BE2C (cell line): ENCODE measurements at regions not wholly inside any gene's neighbourhood (a gene's known extent, or its start where the extent isn't known, plus 50 kb on each side); places are given as distances from the start of the nearest gene placed in this dataset.

ENCODE experiments used
- DNase-seq: peaks from one replicate; pipeline ENCODE4 v3.0.0-alpha.2; 2020
- H3K27me3 ChIP-seq: fragments of 250-450 bp; sonication (Bioruptor Pico); 2 replicates; pipeline ENCODE4 v1.5.1; 2020; ENCODE audit warnings: mild to moderate bottlenecking
- H3K36me3 ChIP-seq: fragments of 250-450 bp; sonication (Bioruptor Pico); 2 replicates; pipeline ENCODE4 v1.5.1; 2020; ENCODE audit warnings: mild to moderate bottlenecking
- H3K4me1 ChIP-seq: fragments of 250-450 bp; sonication (Bioruptor Pico); 2 replicates; pipeline ENCODE4 v1.5.1; 2020
- H3K4me3 ChIP-seq: 2 replicates; pipeline ENCODE4 v1.5.1; 2011; ENCODE audit warnings: low read depth, low read length
- H3K9me3 ChIP-seq: fragments of 250-450 bp; sonication (Bioruptor Pico); 2 replicates; pipeline ENCODE4 v1.5.1; 2020
- TF ChIP-seq, protein P1 (sequence below): IDR thresholded peaks from 2 replicates; pipeline ENCODE4 v1.5.1; 2012; ENCODE audit warnings: mild to moderate bottlenecking, low read depth, low read length

- Histone ChIP-seq H3K4me1 (peaks cover 34% of the 10 kb centered on the region), H3K27me3 (no peaks in the 10 kb centered on the region), H3K36me3 (no peaks in the 10 kb centered on the region), H3K9me3 (no peaks in the 10 kb centered on the region), H3K4me3 (peak overlapping the region; percentile 8; the same call in 1 of the 2 replicates)
- peak; percentile 86 for DNase-seq
- TF ChIP-seq, protein P1, sequence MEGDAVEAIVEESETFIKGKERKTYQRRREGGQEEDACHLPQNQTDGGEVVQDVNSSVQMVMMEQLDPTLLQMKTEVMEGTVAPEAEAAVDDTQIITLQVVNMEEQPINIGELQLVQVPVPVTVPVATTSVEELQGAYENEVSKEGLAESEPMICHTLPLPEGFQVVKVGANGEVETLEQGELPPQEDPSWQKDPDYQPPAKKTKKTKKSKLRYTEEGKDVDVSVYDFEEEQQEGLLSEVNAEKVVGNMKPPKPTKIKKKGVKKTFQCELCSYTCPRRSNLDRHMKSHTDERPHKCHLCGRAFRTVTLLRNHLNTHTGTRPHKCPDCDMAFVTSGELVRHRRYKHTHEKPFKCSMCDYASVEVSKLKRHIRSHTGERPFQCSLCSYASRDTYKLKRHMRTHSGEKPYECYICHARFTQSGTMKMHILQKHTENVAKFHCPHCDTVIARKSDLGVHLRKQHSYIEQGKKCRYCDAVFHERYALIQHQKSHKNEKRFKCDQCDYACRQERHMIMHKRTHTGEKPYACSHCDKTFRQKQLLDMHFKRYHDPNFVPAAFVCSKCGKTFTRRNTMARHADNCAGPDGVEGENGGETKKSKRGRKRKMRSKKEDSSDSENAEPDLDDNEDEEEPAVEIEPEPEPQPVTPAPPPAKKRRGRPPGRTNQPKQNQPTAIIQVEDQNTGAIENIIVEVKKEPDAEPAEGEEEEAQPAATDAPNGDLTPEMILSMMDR: no peak
Measured at GRCh38 chr5:137567226-137567625, 68.1 kb upstream of the SPOCK1 start.

GRCh38 chr5:137566780-137567179 lies 67.7 kb upstream of the SPOCK1 start:
- H3K36me3 ChIP-seq: no peaks in the 10 kb centered on the region
- TF ChIP-seq, protein P1: no peak
- peaks cover 34% of the 10 kb centered on the region for H3K4me1 ChIP-seq
- H3K4me3 ChIP-seq: peak overlapping the region; percentile 8; the same call in 1 of the 2 replicates
- no peaks in the 10 kb centered on the region for H3K27me3 ChIP-seq
- peak; percentile 55 for DNase-seq
- no peaks in the 10 kb centered on the region for H3K9me3 ChIP-seq

DNA sequence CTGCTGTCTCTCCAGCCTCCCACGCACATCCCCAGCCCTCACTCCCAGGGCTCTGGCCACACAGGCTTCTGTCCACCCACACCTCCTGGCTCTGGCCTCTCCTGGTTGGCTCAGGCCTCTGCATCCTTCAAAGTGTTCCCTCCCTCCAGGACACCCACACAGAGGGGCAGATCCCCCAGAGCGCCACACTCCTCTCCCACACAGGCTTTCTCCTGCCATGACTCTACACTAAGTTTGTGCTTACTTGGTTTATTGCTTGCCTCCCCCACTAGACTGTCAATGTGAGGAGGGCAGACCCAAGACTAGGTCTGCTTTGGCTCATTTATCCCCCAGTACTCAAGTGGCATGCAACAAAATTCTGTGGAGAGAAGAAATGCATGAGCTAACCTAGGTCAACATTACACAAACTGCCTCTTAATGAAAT lies 67.0 kb upstream of the SPOCK1 start:
- DNase-seq: peak; percentile 32
- Histone ChIP-seq H3K4me3 (no peak overlapping the region), H3K9me3 (no peaks in the 10 kb centered on the region), H3K4me1 (peaks cover 34% of the 10 kb centered on the region), H3K36me3 (no peaks in the 10 kb centered on the region), H3K27me3 (no peaks in the 10 kb centered on the region)
- TF ChIP-seq, protein P1: no peak

DNA sequence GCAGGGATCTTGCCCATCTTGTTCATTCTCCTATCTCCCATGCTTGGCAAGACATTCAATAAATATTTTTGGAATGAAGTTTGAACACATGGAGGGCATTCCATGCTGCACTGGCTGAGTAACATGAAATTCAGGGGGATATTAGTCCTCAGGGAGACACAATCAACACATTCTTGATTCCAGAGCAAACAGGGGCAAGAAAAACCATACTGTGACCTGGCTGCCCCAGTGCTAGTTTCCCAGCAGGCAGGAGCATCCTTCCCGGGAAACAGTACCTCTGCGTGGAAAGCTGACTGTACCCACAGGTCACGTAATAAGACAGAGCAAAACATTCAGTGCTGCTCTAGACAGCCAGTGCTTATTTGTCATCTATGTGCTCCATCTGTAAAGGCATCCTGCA lies 66.3 kb upstream of the SPOCK1 start:
- no peaks in the 10 kb centered on the region for H3K9me3 ChIP-seq
- no peak overlapping the region for H3K4me3 ChIP-seq
- no peaks in the 10 kb centered on the region for H3K36me3 ChIP-seq
- H3K4me1 ChIP-seq: peaks cover 34% of the 10 kb centered on the region
- DNase-seq: no peak
- TF ChIP-seq, protein P1: no peak
- H3K27me3 ChIP-seq: no peaks in the 10 kb centered on the region

DNA sequence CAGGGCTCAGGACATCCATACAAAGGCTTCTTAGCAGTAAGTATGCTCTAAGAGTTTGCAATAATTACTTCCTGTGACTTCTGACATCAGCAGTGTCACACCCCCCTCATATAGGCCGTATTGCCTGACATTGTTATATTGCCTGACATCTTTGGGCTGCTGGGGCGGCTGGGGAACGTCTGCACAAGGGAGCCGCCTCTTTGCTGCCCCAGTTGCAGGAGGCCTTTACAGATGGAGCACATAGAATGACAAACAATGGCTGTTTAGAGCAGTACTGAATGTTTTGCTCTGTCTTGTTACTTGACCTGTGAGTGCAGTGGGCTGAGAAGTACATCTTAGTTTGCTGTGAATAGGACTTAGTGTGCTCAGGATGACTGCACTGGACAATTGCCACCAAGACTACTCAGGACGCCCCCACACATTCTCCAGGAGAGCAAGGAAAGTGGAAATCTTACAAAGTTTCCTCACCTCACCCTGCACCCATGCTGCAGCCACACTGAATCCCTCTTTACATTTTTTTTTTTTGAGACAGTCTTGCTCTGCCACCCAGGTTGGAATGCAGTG lies 65.4 kb upstream of the SPOCK1 start:
- Histone ChIP-seq H3K9me3 (no peaks in the 10 kb centered on the region), H3K27me3 (no peaks in the 10 kb centered on the region), H3K4me1 (peaks cover 34% of the 10 kb centered on the region), H3K4me3 (no peak overlapping the region), H3K36me3 (no peaks in the 10 kb centered on the region)
- TF ChIP-seq, protein P1: no peak
- no peak for DNase-seq

DNA sequence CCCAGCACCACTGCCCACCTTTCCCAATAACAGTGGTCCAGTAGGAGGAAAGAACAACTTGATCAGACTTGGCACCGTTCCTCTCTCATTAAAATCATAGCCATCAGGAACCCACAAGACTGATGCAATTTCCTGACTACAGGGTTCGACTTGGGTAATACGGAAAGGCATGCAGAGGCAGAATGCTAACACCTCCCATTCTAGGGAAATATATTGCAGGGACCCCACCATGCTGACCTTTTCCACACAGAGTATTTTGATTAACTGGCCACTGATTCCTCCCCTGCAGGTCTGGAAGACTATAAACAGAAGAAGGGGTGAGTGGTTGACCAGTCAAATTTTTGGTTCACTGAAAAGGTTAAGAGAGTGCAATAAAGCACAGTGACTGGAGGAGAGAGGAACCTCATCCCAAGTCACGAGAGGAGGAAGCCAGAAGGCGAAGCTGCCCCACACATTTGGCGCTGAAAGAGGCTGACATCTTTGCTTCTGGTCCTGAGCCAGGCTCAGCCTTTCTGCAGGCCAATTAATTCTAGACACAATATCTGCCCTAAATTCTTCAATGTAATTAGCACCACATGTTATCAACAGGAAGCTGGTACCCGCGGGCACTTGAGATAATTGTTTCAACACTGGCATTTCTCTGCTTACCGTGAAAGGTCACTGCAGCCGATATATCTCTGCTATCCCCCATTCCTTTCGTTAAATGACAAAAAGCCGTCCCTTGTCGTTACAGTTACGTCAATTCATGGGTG lies 64.7 kb upstream of the SPOCK1 start:
- H3K27me3 ChIP-seq: no peaks in the 10 kb centered on the region
- H3K4me1 ChIP-seq: peaks cover 34% of the 10 kb centered on the region
- H3K9me3 ChIP-seq: no peaks in the 10 kb centered on the region
- DNase-seq: no peak
- TF ChIP-seq, protein P1: no peak
- H3K36me3 ChIP-seq: no peaks in the 10 kb centered on the region
- no peak overlapping the region for H3K4me3 ChIP-seq
